SK-N-SH (cell line): ENCODE measurements at regions not wholly inside any gene's neighbourhood (a gene's known extent, or its start where the extent isn't known, plus 50 kb on each side); places are given as distances from the start of the nearest gene placed in this dataset.

Experiments
- CTCF ChIA-PET: fragments of 300-600, 350-600 bp; formaldehyde crosslinking; extraction: SDS; loops from one replicate; lab custom pipeline; 2021; lab: Yijun Ruan, JAX
- POLR2A ChIA-PET: fragments of 350-600 bp; sonication (Branson Sonifier 250); formaldehyde crosslinking; extraction: SDS; loops from one replicate; lab custom pipeline; 2020; ENCODE audit warnings: antibody characterized with exemption, inconsistent platforms; lab: Yijun Ruan, JAX
- DNase-seq: peaks from one replicate; pipeline ENCODE4 v3.0.0; 2012
- H2AFZ ChIP-seq: fragments of 200-600 bp; sonication (generic); 2 replicates; pipeline ENCODE4 v1.8.1; 2016; ENCODE audit warnings: antibody characterized with exemption, mild to moderate bottlenecking, low read depth
- H3F3A ChIP-seq: fragments of 200-600 bp; sonication (generic); replicated peaks from 2 replicates; pipeline ENCODE3; 2016; ENCODE audit warnings: antibody characterized with exemption, mild to moderate bottlenecking; ENCODE audit not compliant: insufficient read depth
- H3K27ac ChIP-seq, 2 experiments: fragments of 200-500 bp in 1 of 2; fragments of 200-600 bp in 1 of 2; sonication (Bioruptor generic) in 1 of 2; sonication (generic), shearing (Covaris generic) in 1 of 2; 2 replicates each; pipeline versions ENCODE4 v1.5.1 to v1.6.1; 2014 to 2016; ENCODE audit warnings: low read depth in 2 of 2, inconsistent platforms in 1 of 2, low read length in 1 of 2, mild to moderate bottlenecking in 1 of 2, mixed read lengths in 1 of 2
- H3K27me3 ChIP-seq: fragments of 200-600 bp; sonication (generic), shearing (Covaris generic); 2 replicates; pipeline ENCODE4 v1.6.1; 2016; ENCODE audit warnings: mixed run types; ENCODE audit not compliant: insufficient read depth
- H3K36me3 ChIP-seq, 2 experiments: fragments of 200-500 bp in 1 of 2; fragments of 200-600 bp in 1 of 2; sonication (Bioruptor generic) in 1 of 2; sonication (generic) in 1 of 2; replicated peaks in 1 of 2; 2 replicates each; pipeline versions ENCODE3 to v1.5.1; 2014 to 2016; ENCODE audit warnings: low read length in 1 of 2, mild to moderate bottlenecking in 1 of 2; ENCODE audit not compliant: insufficient read depth in 2 of 2, control insufficient read depth in 1 of 2
- H3K4me1 ChIP-seq, 2 experiments: fragments of 200-500 bp in 1 of 2; fragments of 200-600 bp in 1 of 2; sonication (Bioruptor generic) in 1 of 2; sonication (generic), shearing (Covaris generic) in 1 of 2; 2 replicates each; pipeline versions ENCODE4 v1.5.1 to v1.6.1; 2014 to 2016; ENCODE audit warnings: low read depth in 1 of 2, low read length in 1 of 2, mixed run types in 1 of 2; ENCODE audit not compliant: insufficient read depth in 2 of 2, control insufficient read depth in 1 of 2
- H3K4me2 ChIP-seq: fragments of 200-600 bp; sonication (generic), shearing (Covaris generic); 2 replicates; pipeline ENCODE4 v1.6.1; 2017; ENCODE audit warnings: mixed run types
- H3K4me3 ChIP-seq, 2 experiments: fragments of 200-500 bp in 1 of 2; fragments of 200-600 bp in 1 of 2; sonication (Bioruptor generic) in 1 of 2; sonication (generic), shearing (Covaris generic) in 1 of 2; 2 replicates each; pipeline versions ENCODE4 v1.5.1 to v1.8.1; 2014 to 2016; ENCODE audit warnings: low read depth in 2 of 2, inconsistent platforms in 1 of 2, low read length in 1 of 2, mild to moderate bottlenecking in 1 of 2, mixed read lengths in 1 of 2, moderate library complexity in 1 of 2
- H3K79me2 ChIP-seq: fragments of 200-600 bp; sonication (generic); 2 replicates; pipeline ENCODE4 v1.8.1; 2017; ENCODE audit warnings: mild to moderate bottlenecking; ENCODE audit not compliant: insufficient read depth
- H3K9ac ChIP-seq: fragments of 200-600 bp; sonication (generic); 2 replicates; pipeline ENCODE4 v1.6.1; 2017; ENCODE audit warnings: mixed run types
- H3K9me2 ChIP-seq: fragments of 200-600 bp; sonication (generic); 2 replicates; pipeline ENCODE4 v1.6.1; 2017; ENCODE audit warnings: mixed run types
- H3K9me3 ChIP-seq: fragments of 200-600 bp; sonication (generic); 2 replicates; pipeline ENCODE4 v1.6.1; 2017; ENCODE audit warnings: mixed run types, mild to moderate bottlenecking, moderate library complexity
- H4K20me1 ChIP-seq: fragments of 200-600 bp; sonication (generic); 2 replicates; pipeline ENCODE4 v1.6.1; 2017; ENCODE audit warnings: mild to moderate bottlenecking, mixed run types; ENCODE audit not compliant: insufficient read depth
- ELF1 ChIP-seq: IDR thresholded peaks from 2 replicates; pipeline ENCODE4 v1.4.0; 2012
- EZH2phosphoT487 ChIP-seq: fragments of 200-600 bp; sonication (generic); IDR thresholded peaks from 2 replicates; pipeline ENCODE4 v1.6.1; 2017; ENCODE audit warnings: low read depth, mixed run types, mild to moderate bottlenecking, antibody characterized with exemption, moderate library complexity, borderline replicate concordance
- GATA2 ChIP-seq: sonication (generic); formaldehyde crosslinking; IDR thresholded peaks from 2 replicates; pipeline ENCODE4 v1.5.0; 2020; ENCODE audit warnings: mild to moderate bottlenecking, missing genetic modification reagents
- JUND ChIP-seq: IDR thresholded peaks from 2 replicates; pipeline ENCODE4 v1.4.0; 2012
- MXI1 ChIP-seq: IDR thresholded peaks from 2 replicates; pipeline ENCODE4 v1.6.1; 2012; ENCODE audit warnings: mild to moderate bottlenecking, low read depth, low read length, improper control_type of control experiment
- POLR2AphosphoS5 ChIP-seq: IDR thresholded peaks from 2 replicates; pipeline ENCODE4 v1.6.1; 2012; ENCODE audit warnings: low read depth, low read length
- TEAD4 ChIP-seq: IDR thresholded peaks from 2 replicates; pipeline ENCODE4 v1.4.0; 2012; ENCODE audit warnings: mild to moderate bottlenecking, borderline replicate concordance; ENCODE audit not compliant: insufficient read depth
- WGBS: methylation state at CpG from one replicate; pipeline ENCODE4 v1.1.6; 2017; ENCODE audit warnings: low lambda C conversion rate; 5-methylcytosine and 5-hydroxymethylcytosine counted together
- TF ChIP-seq, protein P1 (sequence below): fragments of 150-350 bp; IDR thresholded peaks from 2 replicates; pipeline ENCODE4 v1.6.1; 2016; ENCODE audit warnings: mild to moderate bottlenecking, low read depth, low read length
- TF ChIP-seq, protein P2 (sequence below): IDR thresholded peaks from 2 replicates; pipeline ENCODE4 v1.4.0; 2012; ENCODE audit warnings: low read depth
- TF ChIP-seq, protein P3 (sequence below): fragments of 150-350 bp; IDR thresholded peaks from 2 replicates; pipeline ENCODE4 v1.6.1; 2017; ENCODE audit warnings: antibody characterized with exemption, low read length, low read depth, borderline replicate concordance

DNA sequence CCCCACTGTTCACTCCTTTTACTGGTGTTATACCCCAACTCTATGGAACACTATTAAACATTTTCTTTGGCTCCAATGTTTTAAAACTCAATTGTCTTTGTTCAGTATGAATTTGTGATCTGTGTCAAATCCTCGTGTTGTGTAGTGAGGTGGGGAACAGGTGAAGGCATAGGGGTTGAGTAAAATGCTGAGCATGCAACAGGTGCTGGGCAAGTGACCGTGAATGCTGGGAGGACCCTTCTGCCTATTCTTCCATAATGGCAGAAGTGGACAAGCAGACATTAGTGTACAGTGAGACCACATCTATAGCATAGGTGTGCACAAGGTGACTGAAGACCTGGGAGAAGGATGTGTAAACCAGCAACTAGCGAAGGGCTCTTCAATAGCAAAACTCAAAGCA is 1188.0 kb downstream of the UQCRFS1 start:
- POLR2A ChIA-PET = no interaction called here
- no peaks in the 10 kb centered on the region for H3K4me1 ChIP-seq
- no peak for TF ChIP-seq ELF1
- TF ChIP-seq, protein P1, sequence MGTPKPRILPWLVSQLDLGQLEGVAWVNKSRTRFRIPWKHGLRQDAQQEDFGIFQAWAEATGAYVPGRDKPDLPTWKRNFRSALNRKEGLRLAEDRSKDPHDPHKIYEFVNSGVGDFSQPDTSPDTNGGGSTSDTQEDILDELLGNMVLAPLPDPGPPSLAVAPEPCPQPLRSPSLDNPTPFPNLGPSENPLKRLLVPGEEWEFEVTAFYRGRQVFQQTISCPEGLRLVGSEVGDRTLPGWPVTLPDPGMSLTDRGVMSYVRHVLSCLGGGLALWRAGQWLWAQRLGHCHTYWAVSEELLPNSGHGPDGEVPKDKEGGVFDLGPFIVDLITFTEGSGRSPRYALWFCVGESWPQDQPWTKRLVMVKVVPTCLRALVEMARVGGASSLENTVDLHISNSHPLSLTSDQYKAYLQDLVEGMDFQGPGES = no peak
- no peak for TF ChIP-seq GATA2 (CRISPR knock-in tag)
- no peak for TF ChIP-seq JUND
- TF ChIP-seq TEAD4 = no peak
- TF ChIP-seq POLR2AphosphoS5 = no peak
- TF ChIP-seq MXI1 = no peak
- TF ChIP-seq, all 33 proteins: peak for 0
- no peaks in the 10 kb centered on the region for H4K20me1 ChIP-seq
- no peaks in the 10 kb centered on the region for H3K36me3 ChIP-seq
- 7% methylated on average over 3 of the region's 3 CpGs for WGBS
- H2AFZ ChIP-seq = no peak overlapping the region
- no peaks in the 10 kb centered on the region for H3K9me2 ChIP-seq
- H3K9me3 ChIP-seq = no peaks in the 10 kb centered on the region
- H3F3A ChIP-seq = no peaks in the 10 kb centered on the region
- no peak for DNase-seq
- no peaks in the 10 kb centered on the region for H3K79me2 ChIP-seq
- H3K9ac ChIP-seq = no peak overlapping the region
- H3K4me2 ChIP-seq = no peak overlapping the region
- peaks cover 5% of the 10 kb centered on the region; the same call in 1 of the 2 replicates for H3K27me3 ChIP-seq
- CTCF ChIA-PET = interaction anchor here (0.7 kb wide), 1 partner anchor 22 kb away, joined by 3 read pairs; no protein-coding TSS in a partner anchor
- H3K4me3 ChIP-seq = no peak overlapping the region
- H3K27ac ChIP-seq = no peak overlapping the region

DNA sequence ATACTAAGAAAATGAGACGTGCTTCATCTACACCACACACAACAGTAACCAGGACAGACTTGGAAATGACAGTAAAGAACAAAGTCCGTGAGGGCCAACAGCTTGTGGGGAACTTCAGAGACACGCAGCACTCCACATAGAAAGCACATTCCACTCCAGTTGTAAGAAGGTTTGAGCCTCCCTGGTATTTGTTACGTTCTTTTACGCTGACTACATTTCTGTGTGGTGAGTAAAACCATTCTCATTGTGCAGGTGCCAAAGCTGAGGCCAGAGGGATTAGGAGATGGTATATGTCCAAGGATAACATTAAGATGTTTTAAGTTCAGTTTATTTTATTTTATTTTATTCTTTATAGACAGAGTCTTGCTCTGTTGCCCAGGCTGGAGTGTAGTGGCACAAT is 1189.9 kb downstream of the UQCRFS1 start:
- Histone ChIP-seq H3K36me3 (no peaks in the 10 kb centered on the region), H3K4me3 (no peak overlapping the region), H4K20me1 (no peaks in the 10 kb centered on the region), H3K4me1 (no peaks in the 10 kb centered on the region), H3K4me2 (no peak overlapping the region), H3K79me2 (no peaks in the 10 kb centered on the region), H3K27me3 (peaks cover 13% of the 10 kb centered on the region; the same call in 1 of the 2 replicates), H2AFZ (no peak overlapping the region), H3F3A (no peaks in the 10 kb centered on the region), H3K9me3 (no peaks in the 10 kb centered on the region), H3K9ac (no peak overlapping the region), H3K27ac (no peak overlapping the region), H3K9me2 (no peaks in the 10 kb centered on the region)
- TF ChIP-seq MXI1 (no peak), EZH2phosphoT487 (no peak)
- TF ChIP-seq, protein P2, sequence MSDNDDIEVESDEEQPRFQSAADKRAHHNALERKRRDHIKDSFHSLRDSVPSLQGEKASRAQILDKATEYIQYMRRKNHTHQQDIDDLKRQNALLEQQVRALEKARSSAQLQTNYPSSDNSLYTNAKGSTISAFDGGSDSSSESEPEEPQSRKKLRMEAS = no peak
- TF ChIP-seq, protein P3, sequence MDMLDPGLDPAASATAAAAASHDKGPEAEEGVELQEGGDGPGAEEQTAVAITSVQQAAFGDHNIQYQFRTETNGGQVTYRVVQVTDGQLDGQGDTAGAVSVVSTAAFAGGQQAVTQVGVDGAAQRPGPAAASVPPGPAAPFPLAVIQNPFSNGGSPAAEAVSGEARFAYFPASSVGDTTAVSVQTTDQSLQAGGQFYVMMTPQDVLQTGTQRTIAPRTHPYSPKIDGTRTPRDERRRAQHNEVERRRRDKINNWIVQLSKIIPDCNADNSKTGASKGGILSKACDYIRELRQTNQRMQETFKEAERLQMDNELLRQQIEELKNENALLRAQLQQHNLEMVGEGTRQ = no peak
- CTCF ChIA-PET = no interaction called here
- no peak for DNase-seq
- WGBS = 1% methylated on average over 5 of the region's 5 CpGs
- POLR2A ChIA-PET = no interaction called here
